Hepatocyte (in vitro differentiated cells): ENCODE measurements at regions not wholly inside any gene's neighbourhood (a gene's known extent, or its start where the extent isn't known, plus 50 kb on each side); places are given as distances from the start of the nearest gene placed in this dataset.

Source experiments
- CTCF ChIP-seq: fragments of 200-600 bp; sonication (generic); IDR thresholded peaks from 2 replicates; pipeline ENCODE4 v1.5.1; 2016; ENCODE audit warnings: antibody characterized with exemption, mild to moderate bottlenecking; ENCODE audit not compliant: poor library complexity
- EZH2 ChIP-seq: fragments of 200-600 bp; sonication (generic); IDR thresholded peaks from 2 replicates; pipeline ENCODE4 v1.6.1; 2016; ENCODE audit warnings: antibody characterized with exemption, mild to moderate bottlenecking, borderline replicate concordance
- EZH2phosphoT487 ChIP-seq: fragments of 200-600 bp; sonication (generic); IDR thresholded peaks from one replicate; pipeline ENCODE4 v1.6.1; 2018; ENCODE audit warnings: antibody characterized with exemption, mild to moderate bottlenecking, low read depth, moderate library complexity; ENCODE audit not compliant: unreplicated experiment, severe bottlenecking

GRCh38 chr3:28808068-28808467 lies 459.4 kb upstream of the AZI2 start:
- TF ChIP-seq CTCF (no peak), EZH2phosphoT487 (no peak), EZH2 (no peak)
